ENCODE measurements at regions not wholly inside any gene's neighbourhood (a gene's known extent, or its start where the extent isn't known, plus 50 kb on each side); places are given as distances from the start of the nearest gene placed in this dataset.

DNA sequence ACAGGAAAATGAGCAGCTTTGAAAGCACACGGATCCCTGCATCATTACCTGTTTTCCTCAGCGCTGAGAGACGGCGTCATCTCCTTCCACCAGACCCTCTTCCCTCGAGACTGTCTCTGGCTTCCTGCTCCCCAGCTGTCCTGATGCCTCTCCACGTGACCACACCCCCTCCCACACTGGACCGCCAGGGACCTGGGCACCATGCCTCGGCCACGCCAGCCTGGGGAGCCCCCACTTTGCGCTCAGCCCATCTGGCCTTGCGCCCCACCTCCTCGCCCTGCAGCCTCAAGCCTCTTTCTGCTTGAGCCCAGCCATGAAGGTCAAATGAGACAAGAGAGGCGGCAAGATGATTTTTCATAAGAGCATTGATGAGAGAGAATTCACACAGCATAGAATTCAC, 66.0 kb upstream of the ACKR3 start:
- Histone ChIP-seq H3K4me3 (ENCODE audit: control extremely low read depth in 1 of 5, extremely low read depth in 1 of 5, insufficient read depth in 1 of 5, low read depth in 2 of 5, low read length in 4 of 5) (no peak overlapping the region), H2AFZ (ENCODE audit: insufficient read depth, low read depth, low read length, poor library complexity, severe bottlenecking) (no peak overlapping the region), H3K27me3 (replicated peaks in 1 of 4; ENCODE audit: control extremely low read depth in 1 of 4, control insufficient read depth in 3 of 4, insufficient read depth in 4 of 4, low read length in 3 of 4) (peaks cover 2 to 39% (median 14%) of the 10 kb centered on the region in 4 experiments), H3K4me1 (ENCODE audit: control insufficient read depth in 2 of 2, insufficient read depth in 2 of 2, low read length in 2 of 2) (peaks cover 5 to 6% of the 10 kb centered on the region in 2 donors), H3K4me2 (replicated peaks; ENCODE audit: low read depth, low read length, poor library complexity, severe bottlenecking) (no peak overlapping the region), H3K79me2 (ENCODE audit: control insufficient read depth, insufficient read depth, low read length) (no peaks in the 10 kb centered on the region), H3K36me3 (replicated peaks in 1 of 2; ENCODE audit: control extremely low read depth in 1 of 2, control insufficient read depth in 1 of 2, extremely low read depth in 1 of 2, insufficient read depth in 2 of 2, low read length in 1 of 2) (no peaks in the 10 kb centered on the region), H3K9ac (ENCODE audit: low read length) (no peak overlapping the region), H4K20me1 (ENCODE audit: control insufficient read depth, insufficient read depth, low read length, poor library complexity, severe bottlenecking) (no peaks in the 10 kb centered on the region), H3K27ac (ENCODE audit: low read length in 2 of 2) (no peak overlapping the region), H3K9me3 (ENCODE audit: control extremely low read depth in 1 of 3, control insufficient read depth in 2 of 3, insufficient read depth in 1 of 3, low read length in 2 of 3) (peaks cover 0 to 3% (median 0%) of the 10 kb centered on the region in 3 donors)
- ATAC-seq (ENCODE audit: low read depth) (no peak), DNase-seq (no peak)
- whole genome bisulfite sequencing (ENCODE audit: insufficient coverage), result 72% methylated on average over 12 of the region's 13 CpGs
- intact Hi-C loops (cut with micrococcal nuclease), result no loop called here
- TF ChIP-seq, protein P1, sequence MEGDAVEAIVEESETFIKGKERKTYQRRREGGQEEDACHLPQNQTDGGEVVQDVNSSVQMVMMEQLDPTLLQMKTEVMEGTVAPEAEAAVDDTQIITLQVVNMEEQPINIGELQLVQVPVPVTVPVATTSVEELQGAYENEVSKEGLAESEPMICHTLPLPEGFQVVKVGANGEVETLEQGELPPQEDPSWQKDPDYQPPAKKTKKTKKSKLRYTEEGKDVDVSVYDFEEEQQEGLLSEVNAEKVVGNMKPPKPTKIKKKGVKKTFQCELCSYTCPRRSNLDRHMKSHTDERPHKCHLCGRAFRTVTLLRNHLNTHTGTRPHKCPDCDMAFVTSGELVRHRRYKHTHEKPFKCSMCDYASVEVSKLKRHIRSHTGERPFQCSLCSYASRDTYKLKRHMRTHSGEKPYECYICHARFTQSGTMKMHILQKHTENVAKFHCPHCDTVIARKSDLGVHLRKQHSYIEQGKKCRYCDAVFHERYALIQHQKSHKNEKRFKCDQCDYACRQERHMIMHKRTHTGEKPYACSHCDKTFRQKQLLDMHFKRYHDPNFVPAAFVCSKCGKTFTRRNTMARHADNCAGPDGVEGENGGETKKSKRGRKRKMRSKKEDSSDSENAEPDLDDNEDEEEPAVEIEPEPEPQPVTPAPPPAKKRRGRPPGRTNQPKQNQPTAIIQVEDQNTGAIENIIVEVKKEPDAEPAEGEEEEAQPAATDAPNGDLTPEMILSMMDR (IDR thresholded peaks at IDR 0.05), result no peak
- no peak for TF ChIP-seq EZH2 (IDR thresholded peaks at IDR 0.05; ENCODE audit: borderline replicate concordance, insufficient read depth, low read depth, low read length, poor library complexity, severe bottlenecking)
- ChIA-PET CTCF (interaction anchor here (2.9 to 3.6 kb wide), 2 partner anchors 9 to 66 kb away, joined by 12 to 16 read pairs; partner anchors contain the start of gene ACKR3), POLR2A (no interaction called here)
- no peak overlapping the region for H3K27ac Mint-ChIP-seq
- peaks cover 2% of the 10 kb centered on the region for H3K9me3 Mint-ChIP-seq (ENCODE audit: insufficient read depth)
- peaks cover 67% of the 10 kb centered on the region for H3K27me3 Mint-ChIP-seq
- H3K4me3 Mint-ChIP-seq, result no peak overlapping the region
- peaks cover 8% of the 10 kb centered on the region for H3K4me1 Mint-ChIP-seq

DNA sequence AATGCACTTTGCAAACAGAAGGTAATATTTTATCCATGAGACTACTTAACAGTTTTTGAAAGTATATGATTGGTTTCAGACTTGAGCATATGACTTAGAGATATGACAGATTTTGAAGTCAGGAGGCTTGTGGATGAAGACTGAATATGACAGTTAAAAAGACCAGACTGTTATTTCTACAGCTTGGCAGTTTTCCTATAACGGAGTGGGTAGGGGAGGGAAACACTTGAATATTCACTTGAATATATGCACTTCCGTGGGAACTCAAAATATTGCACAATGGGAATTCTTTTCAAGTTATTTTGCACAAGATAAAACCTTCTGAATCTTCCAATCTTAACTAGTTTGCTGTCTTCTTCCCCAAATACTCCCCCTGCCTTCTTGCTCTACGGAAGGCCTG, 64.6 kb upstream of the ACKR3 start:
- Histone ChIP-seq H3K9me3 (ENCODE audit: control extremely low read depth in 1 of 3, control insufficient read depth in 2 of 3, insufficient read depth in 1 of 3, low read length in 2 of 3) (peaks cover 0 to 3% (median 0%) of the 10 kb centered on the region in 3 donors), H3K27ac (ENCODE audit: low read length in 2 of 2) (no peak overlapping the region), H3K79me2 (ENCODE audit: control insufficient read depth, insufficient read depth, low read length) (no peaks in the 10 kb centered on the region), H4K20me1 (ENCODE audit: control insufficient read depth, insufficient read depth, low read length, poor library complexity, severe bottlenecking) (no peaks in the 10 kb centered on the region), H3K4me3 (ENCODE audit: control extremely low read depth in 1 of 5, extremely low read depth in 1 of 5, insufficient read depth in 1 of 5, low read depth in 2 of 5, low read length in 4 of 5) (no peak overlapping the region), H2AFZ (ENCODE audit: insufficient read depth, low read depth, low read length, poor library complexity, severe bottlenecking) (no peak overlapping the region), H3K27me3 (replicated peaks in 1 of 4; ENCODE audit: control extremely low read depth in 1 of 4, control insufficient read depth in 3 of 4, insufficient read depth in 4 of 4, low read length in 3 of 4) (peaks cover 2 to 40% (median 14%) of the 10 kb centered on the region in 4 experiments), H3K36me3 (replicated peaks in 1 of 2; ENCODE audit: control extremely low read depth in 1 of 2, control insufficient read depth in 1 of 2, extremely low read depth in 1 of 2, insufficient read depth in 2 of 2, low read length in 1 of 2) (no peaks in the 10 kb centered on the region), H3K4me2 (replicated peaks; ENCODE audit: low read depth, low read length, poor library complexity, severe bottlenecking) (no peak overlapping the region), H3K4me1 (ENCODE audit: control insufficient read depth in 2 of 2, insufficient read depth in 2 of 2, low read length in 2 of 2) (peaks cover 5 to 6% of the 10 kb centered on the region in 2 donors), H3K9ac (ENCODE audit: low read length) (no peak overlapping the region)
- intact Hi-C loops (cut with micrococcal nuclease), result no loop called here
- CTCF ChIA-PET, result no interaction called here
- POLR2A ChIA-PET, result no interaction called here
- Mint-ChIP-seq H3K27me3 (peaks cover 60% of the 10 kb centered on the region), H3K4me3 (no peak overlapping the region), H3K27ac (no peak overlapping the region), H3K4me1 (peaks cover 8% of the 10 kb centered on the region), H3K9me3 (ENCODE audit: insufficient read depth) (peaks cover 2% of the 10 kb centered on the region)
- DNase-seq (no peak), ATAC-seq (ENCODE audit: low read depth) (no peak)
- TF ChIP-seq EZH2 (IDR thresholded peaks at IDR 0.05; ENCODE audit: borderline replicate concordance, insufficient read depth, low read depth, low read length, poor library complexity, severe bottlenecking), result no peak
- TF ChIP-seq, protein P1 (IDR thresholded peaks at IDR 0.05), result no peak
- 100% methylated on average over 1 of the region's 3 CpGs for WGBS (ENCODE audit: insufficient coverage)

All from B cell (primary cell).